Omental fat pad (tissue), 3 donors: ENCODE measurements at regions not wholly inside any gene's neighbourhood (a gene's known extent, or its start where the extent isn't known, plus 50 kb on each side); places are given as distances from the start of the nearest gene placed in this dataset.
A peak's percentile ranks its signal among the peaks of the same experiment; 100 is the strongest.

Experiments used
- ATAC-seq: fragments of 150-250 bp; one replicate; pipeline ENCODE4 v1.9.1; 2016; ENCODE audit warnings: mild to moderate bottlenecking, moderate library complexity; ENCODE audit not compliant: low FRiP score
- DNase-seq: peaks from one replicate; pipeline ENCODE4 v3.0.0-alpha.2; 2019; ENCODE audit warnings: low spot score
- TF ChIP-seq, protein P1 (sequence below), 3 donors: fragments of 450-650 bp; IDR thresholded peaks; one replicate each; pipeline ENCODE4 v1.5.1; 2016 to 2017; ENCODE audit warnings: antibody characterized with exemption in 3 of 3, mild to moderate bottlenecking in 3 of 3, moderate library complexity in 2 of 3

- no peak for ATAC-seq
- TF ChIP-seq, protein P1, sequence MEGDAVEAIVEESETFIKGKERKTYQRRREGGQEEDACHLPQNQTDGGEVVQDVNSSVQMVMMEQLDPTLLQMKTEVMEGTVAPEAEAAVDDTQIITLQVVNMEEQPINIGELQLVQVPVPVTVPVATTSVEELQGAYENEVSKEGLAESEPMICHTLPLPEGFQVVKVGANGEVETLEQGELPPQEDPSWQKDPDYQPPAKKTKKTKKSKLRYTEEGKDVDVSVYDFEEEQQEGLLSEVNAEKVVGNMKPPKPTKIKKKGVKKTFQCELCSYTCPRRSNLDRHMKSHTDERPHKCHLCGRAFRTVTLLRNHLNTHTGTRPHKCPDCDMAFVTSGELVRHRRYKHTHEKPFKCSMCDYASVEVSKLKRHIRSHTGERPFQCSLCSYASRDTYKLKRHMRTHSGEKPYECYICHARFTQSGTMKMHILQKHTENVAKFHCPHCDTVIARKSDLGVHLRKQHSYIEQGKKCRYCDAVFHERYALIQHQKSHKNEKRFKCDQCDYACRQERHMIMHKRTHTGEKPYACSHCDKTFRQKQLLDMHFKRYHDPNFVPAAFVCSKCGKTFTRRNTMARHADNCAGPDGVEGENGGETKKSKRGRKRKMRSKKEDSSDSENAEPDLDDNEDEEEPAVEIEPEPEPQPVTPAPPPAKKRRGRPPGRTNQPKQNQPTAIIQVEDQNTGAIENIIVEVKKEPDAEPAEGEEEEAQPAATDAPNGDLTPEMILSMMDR (IDR thresholded peaks at IDR 0.05), result no peak
- no peak for DNase-seq
These were observed 109.7 kb downstream of the VEGFA start for GRCh38 chr6:43879722-43880121.

GRCh38 chr6:43878823-43879495, 108.9 kb downstream of the VEGFA start:
- no peak for DNase-seq
- TF ChIP-seq, protein P1 (IDR thresholded peaks at IDR 0.05), result no peak
- ATAC-seq, result peak; percentile 24

GRCh38 chr6:43878127-43878634, 108.2 kb downstream of the VEGFA start:
- TF ChIP-seq, protein P1 (IDR thresholded peaks at IDR 0.05), result no peak
- ATAC-seq, result no peak
- no peak for DNase-seq

DNA sequence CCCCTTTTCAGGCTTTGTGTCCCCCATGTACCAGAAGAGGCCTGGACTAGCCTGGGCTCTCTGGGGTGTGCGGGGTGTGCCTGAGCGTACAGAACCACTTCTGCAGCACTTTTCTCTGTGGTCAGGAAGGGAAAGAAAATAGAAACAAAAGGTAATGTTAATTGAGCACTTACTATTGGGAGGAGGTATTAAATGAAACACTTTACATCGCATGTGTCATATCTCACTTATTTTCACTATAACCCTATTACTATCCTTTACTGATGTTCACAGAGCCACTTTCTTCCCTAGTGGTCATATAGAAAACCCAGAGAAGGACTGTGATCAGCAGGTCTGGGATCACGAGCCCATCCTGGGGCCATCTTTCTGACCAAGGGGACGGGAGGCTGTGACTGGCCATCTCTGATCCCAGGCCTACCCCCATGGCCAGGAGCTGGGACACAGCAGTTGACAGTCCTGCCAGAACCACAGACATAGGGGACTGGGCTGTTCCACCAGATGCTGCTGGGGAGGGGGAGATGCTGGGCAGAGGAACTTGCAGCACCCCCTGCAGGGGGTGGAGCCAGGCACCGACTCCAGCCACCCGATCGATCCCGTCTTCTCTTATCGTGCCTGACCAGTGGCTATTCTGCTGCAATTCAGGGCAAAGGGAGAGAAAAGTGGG, 107.6 kb downstream of the VEGFA start:
- no peak for ATAC-seq
- TF ChIP-seq, protein P1 (IDR thresholded peaks at IDR 0.05), result no peak
- DNase-seq, result no peak

- ATAC-seq, result no peak
- DNase-seq, result no peak
- TF ChIP-seq, protein P1 (IDR thresholded peaks at IDR 0.05), result no peak
These were observed 107.0 kb downstream of the VEGFA start for GRCh38 chr6:43877036-43877435.

GRCh38 chr6:43876602-43877001, 106.6 kb downstream of the VEGFA start:
- ATAC-seq (no peak), DNase-seq (no peak)

More at GRCh38 chr6:43876602-43877001, 106.6 kb downstream of the VEGFA start:
- TF ChIP-seq, protein P1 (IDR thresholded peaks at IDR 0.05), result no peak
